WTC11 (cell line): ENCODE measurements at regions not wholly inside any gene's neighbourhood (a gene's known extent, or its start where the extent isn't known, plus 50 kb on each side); places are given as distances from the start of the nearest gene placed in this dataset.

ENCODE experiments used
- ATAC-seq: fragments of 200-7000 bp; cut with Tn5 transposase; 2 replicates; pipeline ENCODE4 v1.10.0; 2021; ENCODE audit warnings: mild to moderate bottlenecking, moderate library complexity
- CTCF ChIA-PET: fragments of 300-600 bp; sonication (Branson Sonifier 250); formaldehyde crosslinking; loops from one replicate; lab custom pipeline; 2021; ENCODE audit warnings: antibody characterized with exemption; lab: Charles Lee
- POLR2A ChIA-PET: fragments of 350-600 bp; sonication (Branson Sonifier 250); formaldehyde crosslinking; loops from one replicate; lab custom pipeline; 2021; ENCODE audit warnings: antibody characterized with exemption; lab: Charles Lee
- DNase-seq: peaks from one replicate; pipeline ENCODE4 v3.0.0; 2021; ENCODE audit warnings: low spot score
- H3K27ac Mint-ChIP-seq: 2 replicates; pipeline ENCODE4 v1.8.0; 2021; ENCODE audit warnings: mixed read lengths
- H3K27me3 Mint-ChIP-seq: 2 replicates; pipeline ENCODE4 v1.8.0; 2021; ENCODE audit warnings: low read depth, mild to moderate bottlenecking, moderate library complexity, mixed read lengths
- H3K36me3 Mint-ChIP-seq: 2 replicates; pipeline ENCODE4 v1.8.0; 2021; ENCODE audit warnings: mixed read lengths
- H3K4me1 Mint-ChIP-seq: 2 replicates; pipeline ENCODE4 v1.8.0; 2022; ENCODE audit warnings: mixed read lengths
- H3K4me3 Mint-ChIP-seq: 2 replicates; pipeline ENCODE4 v1.8.0; 2021; ENCODE audit warnings: mild to moderate bottlenecking, moderate library complexity, mixed read lengths
- H3K9me3 Mint-ChIP-seq: 2 replicates; pipeline ENCODE4 v1.8.0; 2021; ENCODE audit warnings: mixed read lengths
- CBFB ChIP-seq: sonication (generic); formaldehyde crosslinking; IDR thresholded peaks from 2 replicates; pipeline ENCODE4 v1.8.1; 2022; ENCODE audit warnings: mild to moderate bottlenecking, low read depth, missing genetic modification reagents
- FOXP1 ChIP-seq: sonication (generic); formaldehyde crosslinking; IDR thresholded peaks from 2 replicates; pipeline ENCODE4 v1.8.0; 2022; ENCODE audit warnings: missing genetic modification reagents, mild to moderate bottlenecking, moderate library complexity, borderline replicate concordance
- GABPB1 ChIP-seq: sonication (generic); formaldehyde crosslinking; IDR thresholded peaks from 2 replicates; pipeline ENCODE4 v1.8.1; 2023; ENCODE audit warnings: mild to moderate bottlenecking, missing genetic modification reagents
- HMGA2 ChIP-seq: fragments of 250-450 bp; sonication (Bioruptor Pico); IDR thresholded peaks from 2 replicates; pipeline ENCODE4 v1.4.0; 2021; ENCODE audit warnings: mild to moderate bottlenecking, moderate library complexity
- IRF1 ChIP-seq: sonication (generic); formaldehyde crosslinking; IDR thresholded peaks from 2 replicates; pipeline ENCODE4 v1.8.0; 2023; ENCODE audit warnings: missing genetic modification reagents
- NFYB ChIP-seq: sonication (generic); formaldehyde crosslinking; conservative IDR thresholded peaks from 2 replicates; pipeline ENCODE4 v1.8.0; 2022; ENCODE audit warnings: low read depth, missing genetic modification reagents
- PRDM15 ChIP-seq: sonication (generic); formaldehyde crosslinking; IDR thresholded peaks from 2 replicates; pipeline ENCODE4 v1.8.0; 2022; ENCODE audit warnings: missing genetic modification reagents
- SMAD4 ChIP-seq: sonication (generic); formaldehyde crosslinking; IDR thresholded peaks from 2 replicates; pipeline ENCODE4 v1.8.0; 2022; ENCODE audit warnings: mild to moderate bottlenecking, missing genetic modification reagents
- TEAD1 ChIP-seq: sonication (generic); formaldehyde crosslinking; IDR thresholded peaks from 2 replicates; pipeline ENCODE4 v1.8.0; 2022; ENCODE audit warnings: mild to moderate bottlenecking, missing genetic modification reagents
- TEAD4 ChIP-seq: sonication (generic); formaldehyde crosslinking; IDR thresholded peaks from 2 replicates; pipeline ENCODE4 v1.8.0; 2022; ENCODE audit warnings: mild to moderate bottlenecking, missing genetic modification reagents
- TP53 ChIP-seq: sonication (generic); formaldehyde crosslinking; IDR thresholded peaks from 2 replicates; pipeline ENCODE4 v1.8.1; 2023; ENCODE audit warnings: mild to moderate bottlenecking, missing genetic modification reagents
- ZNF121 ChIP-seq: sonication (generic); formaldehyde crosslinking; IDR thresholded peaks from 2 replicates; pipeline ENCODE4 v1.8.0; 2023; ENCODE audit warnings: missing genetic modification reagents
- ZNF263 ChIP-seq: sonication (generic); formaldehyde crosslinking; IDR thresholded peaks from 2 replicates; pipeline ENCODE4 v1.8.1; 2022; ENCODE audit warnings: low read depth, mild to moderate bottlenecking, moderate library complexity, missing genetic modification reagents
- ZNF396 ChIP-seq: fragments of 250-450 bp; sonication (Bioruptor Pico); IDR thresholded peaks from 2 replicates; pipeline ENCODE4 v1.8.0; 2021; ENCODE audit warnings: mild to moderate bottlenecking, moderate library complexity, borderline replicate concordance
- TF ChIP-seq, protein P1 (sequence below): sonication (generic); formaldehyde crosslinking; IDR thresholded peaks from 2 replicates; pipeline ENCODE4 v1.8.1; 2022; ENCODE audit warnings: missing genetic modification reagents, borderline replicate concordance
- TF ChIP-seq, protein P2 (sequence below): sonication (generic); formaldehyde crosslinking; IDR thresholded peaks from 2 replicates; pipeline ENCODE4 v1.8.1; 2023; ENCODE audit warnings: mild to moderate bottlenecking, missing genetic modification reagents, moderate library complexity
- TF ChIP-seq, protein P3 (sequence below): fragments of 250-450 bp; sonication (Bioruptor Pico); IDR thresholded peaks from 2 replicates; pipeline ENCODE4 v1.9.0; 2021; ENCODE audit warnings: moderate library complexity, mild to moderate bottlenecking, inconsistent platforms, borderline replicate concordance
- TF ChIP-seq, protein P4 (sequence below): sonication (generic); formaldehyde crosslinking; conservative IDR thresholded peaks from 2 replicates; pipeline ENCODE4 v1.8.1; 2023; ENCODE audit warnings: mild to moderate bottlenecking, low read depth, missing genetic modification reagents, moderate library complexity
- TF ChIP-seq, protein P5 (sequence below): sonication (generic); formaldehyde crosslinking; IDR thresholded peaks from 2 replicates; pipeline ENCODE4 v1.8.1; 2022; ENCODE audit warnings: low read depth, mild to moderate bottlenecking, moderate library complexity, missing genetic modification reagents, borderline replicate concordance

GRCh38 chr17:34067011-34067410, 188.1 kb upstream of the CCL2 start:
- H3K27me3 Mint-ChIP-seq, result no peaks in the 10 kb centered on the region
- H3K27ac Mint-ChIP-seq, result no peak overlapping the region
- H3K36me3 Mint-ChIP-seq, result peaks cover 5% of the 10 kb centered on the region
- TF ChIP-seq, protein P1, sequence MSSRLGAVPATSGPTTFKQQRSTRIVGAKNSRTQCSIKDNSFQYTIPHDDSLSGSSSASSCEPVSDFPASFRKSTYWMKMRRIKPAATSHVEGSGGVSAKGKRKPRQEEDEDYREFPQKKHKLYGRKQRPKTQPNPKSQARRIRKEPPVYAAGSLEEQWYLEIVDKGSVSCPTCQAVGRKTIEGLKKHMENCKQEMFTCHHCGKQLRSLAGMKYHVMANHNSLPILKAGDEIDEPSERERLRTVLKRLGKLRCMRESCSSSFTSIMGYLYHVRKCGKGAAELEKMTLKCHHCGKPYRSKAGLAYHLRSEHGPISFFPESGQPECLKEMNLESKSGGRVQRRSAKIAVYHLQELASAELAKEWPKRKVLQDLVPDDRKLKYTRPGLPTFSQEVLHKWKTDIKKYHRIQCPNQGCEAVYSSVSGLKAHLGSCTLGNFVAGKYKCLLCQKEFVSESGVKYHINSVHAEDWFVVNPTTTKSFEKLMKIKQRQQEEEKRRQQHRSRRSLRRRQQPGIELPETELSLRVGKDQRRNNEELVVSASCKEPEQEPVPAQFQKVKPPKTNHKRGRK (CRISPR knock-in tag), result no peak
- TF ChIP-seq CBFB (no peak), ZNF121 (no peak), ZNF263 (CRISPR knock-in tag) (no peak), HMGA2 (CRISPR knock-in tag) (no peak), TEAD4 (CRISPR knock-in tag) (no peak), IRF1 (CRISPR knock-in tag) (no peak)
- TF ChIP-seq, protein P2, sequence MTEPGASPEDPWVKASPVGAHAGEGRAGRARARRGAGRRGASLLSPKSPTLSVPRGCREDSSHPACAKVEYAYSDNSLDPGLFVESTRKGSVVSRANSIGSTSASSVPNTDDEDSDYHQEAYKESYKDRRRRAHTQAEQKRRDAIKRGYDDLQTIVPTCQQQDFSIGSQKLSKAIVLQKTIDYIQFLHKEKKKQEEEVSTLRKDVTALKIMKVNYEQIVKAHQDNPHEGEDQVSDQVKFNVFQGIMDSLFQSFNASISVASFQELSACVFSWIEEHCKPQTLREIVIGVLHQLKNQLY (CRISPR knock-in tag), result no peak
- POLR2A ChIA-PET, result no interaction called here
- H3K9me3 Mint-ChIP-seq, result peaks cover 24% of the 10 kb centered on the region
- DNase-seq (no peak), ATAC-seq (no peak)
- H3K4me1 Mint-ChIP-seq, result 0 out of 2 replicates have a peak, but pooled peaks cover 2% of the 10 kb centered on the region
- no peak overlapping the region for H3K4me3 Mint-ChIP-seq
- CTCF ChIA-PET, result interaction anchor here (1.0 kb wide), 1 partner anchor 79 kb away, joined by 3 read pairs; no protein-coding TSS in a partner anchor

DNA sequence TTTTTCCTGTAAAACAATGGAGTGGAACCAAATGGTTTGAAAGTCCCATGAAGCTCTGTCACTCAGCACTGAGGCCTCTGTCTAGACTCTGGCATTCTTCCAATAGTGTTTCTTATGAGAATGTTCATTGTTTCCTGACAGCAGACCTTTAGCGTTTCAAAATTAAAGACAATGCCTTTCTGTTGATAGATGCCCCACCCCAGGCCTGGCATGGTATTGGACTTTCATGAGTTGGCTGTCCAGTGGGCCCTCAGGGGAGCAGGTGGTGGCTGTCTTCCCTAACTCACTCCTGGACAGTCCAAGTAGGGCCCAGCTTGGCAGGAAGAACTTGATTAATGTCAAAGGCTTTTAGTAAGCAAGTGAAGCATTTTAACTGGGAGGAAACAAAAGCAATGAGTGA, 186.5 kb upstream of the CCL2 start:
- Mint-ChIP-seq H3K27me3 (no peaks in the 10 kb centered on the region), H3K9me3 (peaks cover 27% of the 10 kb centered on the region), H3K4me3 (no peak overlapping the region), H3K36me3 (peaks cover 9% of the 10 kb centered on the region), H3K4me1 (0 out of 2 replicates have a peak, but pooled peaks cover 2% of the 10 kb centered on the region), H3K27ac (no peak overlapping the region)
- TF ChIP-seq, protein P3, sequence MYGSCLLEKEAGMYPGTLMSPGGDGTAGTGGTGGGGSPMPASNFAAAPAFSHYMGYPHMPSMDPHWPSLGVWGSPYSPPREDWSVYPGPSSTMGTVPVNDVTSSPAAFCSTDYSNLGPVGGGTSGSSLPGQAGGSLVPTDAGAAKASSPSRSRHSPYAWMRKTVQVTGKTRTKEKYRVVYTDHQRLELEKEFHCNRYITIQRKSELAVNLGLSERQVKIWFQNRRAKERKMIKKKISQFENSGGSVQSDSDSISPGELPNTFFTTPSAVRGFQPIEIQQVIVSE (CRISPR knock-in tag), result no peak
- no peak for TF ChIP-seq NFYB (CRISPR knock-in tag)
- TF ChIP-seq ZNF396, result no peak
- TF ChIP-seq SMAD4 (CRISPR knock-in tag), result no peak
- no peak for TF ChIP-seq TEAD1
- TF ChIP-seq FOXP1 (CRISPR knock-in tag), result no peak
- TF ChIP-seq PRDM15 (CRISPR knock-in tag), result no peak
- TF ChIP-seq, protein P4, sequence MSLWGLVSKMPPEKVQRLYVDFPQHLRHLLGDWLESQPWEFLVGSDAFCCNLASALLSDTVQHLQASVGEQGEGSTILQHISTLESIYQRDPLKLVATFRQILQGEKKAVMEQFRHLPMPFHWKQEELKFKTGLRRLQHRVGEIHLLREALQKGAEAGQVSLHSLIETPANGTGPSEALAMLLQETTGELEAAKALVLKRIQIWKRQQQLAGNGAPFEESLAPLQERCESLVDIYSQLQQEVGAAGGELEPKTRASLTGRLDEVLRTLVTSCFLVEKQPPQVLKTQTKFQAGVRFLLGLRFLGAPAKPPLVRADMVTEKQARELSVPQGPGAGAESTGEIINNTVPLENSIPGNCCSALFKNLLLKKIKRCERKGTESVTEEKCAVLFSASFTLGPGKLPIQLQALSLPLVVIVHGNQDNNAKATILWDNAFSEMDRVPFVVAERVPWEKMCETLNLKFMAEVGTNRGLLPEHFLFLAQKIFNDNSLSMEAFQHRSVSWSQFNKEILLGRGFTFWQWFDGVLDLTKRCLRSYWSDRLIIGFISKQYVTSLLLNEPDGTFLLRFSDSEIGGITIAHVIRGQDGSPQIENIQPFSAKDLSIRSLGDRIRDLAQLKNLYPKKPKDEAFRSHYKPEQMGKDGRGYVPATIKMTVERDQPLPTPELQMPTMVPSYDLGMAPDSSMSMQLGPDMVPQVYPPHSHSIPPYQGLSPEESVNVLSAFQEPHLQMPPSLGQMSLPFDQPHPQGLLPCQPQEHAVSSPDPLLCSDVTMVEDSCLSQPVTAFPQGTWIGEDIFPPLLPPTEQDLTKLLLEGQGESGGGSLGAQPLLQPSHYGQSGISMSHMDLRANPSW, result no peak
- TF ChIP-seq, protein P5, sequence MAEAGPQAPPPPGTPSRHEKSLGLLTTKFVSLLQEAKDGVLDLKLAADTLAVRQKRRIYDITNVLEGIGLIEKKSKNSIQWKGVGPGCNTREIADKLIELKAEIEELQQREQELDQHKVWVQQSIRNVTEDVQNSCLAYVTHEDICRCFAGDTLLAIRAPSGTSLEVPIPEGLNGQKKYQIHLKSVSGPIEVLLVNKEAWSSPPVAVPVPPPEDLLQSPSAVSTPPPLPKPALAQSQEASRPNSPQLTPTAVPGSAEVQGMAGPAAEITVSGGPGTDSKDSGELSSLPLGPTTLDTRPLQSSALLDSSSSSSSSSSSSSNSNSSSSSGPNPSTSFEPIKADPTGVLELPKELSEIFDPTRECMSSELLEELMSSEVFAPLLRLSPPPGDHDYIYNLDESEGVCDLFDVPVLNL (CRISPR knock-in tag), result no peak
- no peak for TF ChIP-seq GABPB1 (CRISPR knock-in tag)
- TF ChIP-seq TP53 (CRISPR knock-in tag), result no peak
- ATAC-seq (no peak), DNase-seq (no peak)
- ChIA-PET CTCF (no interaction called here), POLR2A (no interaction called here)
